Spleen (tissue), 11 donors: ENCODE measurements at regions not wholly inside any gene's neighbourhood (a gene's known extent, or its start where the extent isn't known, plus 50 kb on each side); places are given as distances from the start of the nearest gene placed in this dataset.

Experiments
- DNase-seq: peaks from one replicate; pipeline ENCODE4 v3.0.0-alpha.2; 2020
- H3K27ac ChIP-seq, 8 donors: fragments of 200-600 bp; sonication (generic) in 7 of 8; 1 replicate in 4 of 8; 2 replicates in 4 of 8; pipeline versions ENCODE4 v1.5.0 to v1.8.0; 2016 to 2021; ENCODE audit warnings: inconsistent platforms in 4 of 8, mild to moderate bottlenecking in 4 of 8, moderate library complexity in 1 of 8
- H3K27me3 ChIP-seq, 7 donors: fragments of 200-600 bp; sonication (generic) in 6 of 7; replicated peaks in 1 of 7; 1 replicate in 4 of 7; 2 replicates in 3 of 7; pipeline versions ENCODE4 v1.5.0 to v1.8.0; 2016 to 2021; ENCODE audit warnings: inconsistent platforms in 3 of 7, mild to moderate bottlenecking in 1 of 7
- H3K36me3 ChIP-seq, 6 donors: fragments of 200-600 bp; sonication (generic) in 5 of 6; 1 replicate in 4 of 6; 2 replicates in 2 of 6; pipeline versions ENCODE4 v1.5.0 to v1.8.0; 2016 to 2021; ENCODE audit warnings: inconsistent platforms in 2 of 6
- H3K4me1 ChIP-seq, 6 donors: fragments of 200-600 bp; sonication (generic) in 5 of 6; 1 replicate in 3 of 6; 2 replicates in 3 of 6; pipeline versions ENCODE4 v1.5.0 to v1.8.0; 2016 to 2021; ENCODE audit warnings: inconsistent platforms in 3 of 6
- H3K4me3 ChIP-seq, 8 donors: fragments of 200-600 bp; sonication (generic) in 7 of 8; 1 replicate in 4 of 8; 2 replicates in 4 of 8; pipeline versions ENCODE4 v1.5.0 to v1.8.0; 2016 to 2021; ENCODE audit warnings: inconsistent platforms in 4 of 8, mild to moderate bottlenecking in 4 of 8, moderate library complexity in 2 of 8
- H3K9me3 ChIP-seq, 8 donors: fragments of 200-600 bp; sonication (generic) in 7 of 8; 1 replicate in 4 of 8; 2 replicates in 4 of 8; pipeline versions ENCODE4 v1.5.0 to v1.8.0; 2016 to 2021; ENCODE audit warnings: inconsistent platforms in 4 of 8
- POLR2A ChIP-seq, 3 donors: fragments of 450-650 bp; IDR thresholded peaks; one replicate each; pipeline ENCODE4 v1.5.1; 2017; ENCODE audit warnings: antibody characterized with exemption in 3 of 3, mild to moderate bottlenecking in 1 of 3
- POLR2AphosphoS5 ChIP-seq, 3 donors: sonication (generic); formaldehyde crosslinking; IDR thresholded peaks; one replicate each; pipeline ENCODE4 v1.5.1; 2017; ENCODE audit warnings: antibody characterized with exemption in 3 of 3
- WGBS, 5 donors: extraction: QIAGEN DNeasy Blood & Tissue Kit in 3 of 5; methylation state at CpG; one replicate each; pipeline versions ENCODE4 v1.1.5 to v1.1.7; 2013 to 2018; 5-methylcytosine and 5-hydroxymethylcytosine counted together
- intact Hi-C: fragments of 100-400 bp; cut with DNase I; formaldehyde crosslinking; loops from one replicate; pipeline ENCODE4 v1.15.0; 2023; ENCODE audit warnings: low total_unique reads
- TF ChIP-seq, protein P1 (sequence below), 11 experiments: fragments of 200-600 bp in 7 of 11; fragments of 450-650 bp in 4 of 11; sonication (generic) in 4 of 11; IDR thresholded peaks in 8 of 11; conservative IDR thresholded peaks in 3 of 11; 1 replicate in 7 of 11; 2 replicates in 4 of 11; pipeline versions ENCODE4 v1.4.0 to v1.8.0; 2016 to 2021; ENCODE audit warnings: antibody characterized with exemption in 11 of 11, inconsistent platforms in 4 of 11, mild to moderate bottlenecking in 1 of 11
- donor health status: healthy with polysubstance abuse.
- donor health status: DM: no; HTN: no; CAD: no; lungs with moderate emphysema.
- donor health status: DM: no; HTN: no; CAD: no.
- donor health status: Bipolar disorder and iron deficiency.
- donor health status: healthy.
- donor health status: DM: no; HTN: no; CAD: no.
- donor health status: DM: yes; HTN: yes; CAD: no.

GRCh38 chr5:171675511-171675910 is 110.1 kb upstream of the SMIM23 start:
- no peak overlapping the region for H3K4me3 ChIP-seq
- peaks cover 0 to 11% (median 3%) of the 10 kb centered on the region in 8 donors for H3K9me3 ChIP-seq
- DNase-seq = no peak
- TF ChIP-seq POLR2AphosphoS5 (IDR thresholded peaks at IDR 0.05) = no peak
- TF ChIP-seq, protein P1, sequence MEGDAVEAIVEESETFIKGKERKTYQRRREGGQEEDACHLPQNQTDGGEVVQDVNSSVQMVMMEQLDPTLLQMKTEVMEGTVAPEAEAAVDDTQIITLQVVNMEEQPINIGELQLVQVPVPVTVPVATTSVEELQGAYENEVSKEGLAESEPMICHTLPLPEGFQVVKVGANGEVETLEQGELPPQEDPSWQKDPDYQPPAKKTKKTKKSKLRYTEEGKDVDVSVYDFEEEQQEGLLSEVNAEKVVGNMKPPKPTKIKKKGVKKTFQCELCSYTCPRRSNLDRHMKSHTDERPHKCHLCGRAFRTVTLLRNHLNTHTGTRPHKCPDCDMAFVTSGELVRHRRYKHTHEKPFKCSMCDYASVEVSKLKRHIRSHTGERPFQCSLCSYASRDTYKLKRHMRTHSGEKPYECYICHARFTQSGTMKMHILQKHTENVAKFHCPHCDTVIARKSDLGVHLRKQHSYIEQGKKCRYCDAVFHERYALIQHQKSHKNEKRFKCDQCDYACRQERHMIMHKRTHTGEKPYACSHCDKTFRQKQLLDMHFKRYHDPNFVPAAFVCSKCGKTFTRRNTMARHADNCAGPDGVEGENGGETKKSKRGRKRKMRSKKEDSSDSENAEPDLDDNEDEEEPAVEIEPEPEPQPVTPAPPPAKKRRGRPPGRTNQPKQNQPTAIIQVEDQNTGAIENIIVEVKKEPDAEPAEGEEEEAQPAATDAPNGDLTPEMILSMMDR (IDR thresholded peaks at IDR 0.05 in 8 of 11, conservative IDR thresholded peaks at IDR 0.05 in 3 of 11) = no peak
- TF ChIP-seq POLR2A (IDR thresholded peaks at IDR 0.05) = no peak
- no peaks in the 10 kb centered on the region for H3K36me3 ChIP-seq
- WGBS, 5 donors = 64 to 90% (median 76%) methylated on average over 2 of the region's 2 CpGs
- intact Hi-C loops = no loop called here
- H3K4me1 ChIP-seq = no peaks in the 10 kb centered on the region
- H3K27ac ChIP-seq = no peak overlapping the region
- peaks cover 0 to 17% (median 0%) of the 10 kb centered on the region in 7 donors for H3K27me3 ChIP-seq

DNA sequence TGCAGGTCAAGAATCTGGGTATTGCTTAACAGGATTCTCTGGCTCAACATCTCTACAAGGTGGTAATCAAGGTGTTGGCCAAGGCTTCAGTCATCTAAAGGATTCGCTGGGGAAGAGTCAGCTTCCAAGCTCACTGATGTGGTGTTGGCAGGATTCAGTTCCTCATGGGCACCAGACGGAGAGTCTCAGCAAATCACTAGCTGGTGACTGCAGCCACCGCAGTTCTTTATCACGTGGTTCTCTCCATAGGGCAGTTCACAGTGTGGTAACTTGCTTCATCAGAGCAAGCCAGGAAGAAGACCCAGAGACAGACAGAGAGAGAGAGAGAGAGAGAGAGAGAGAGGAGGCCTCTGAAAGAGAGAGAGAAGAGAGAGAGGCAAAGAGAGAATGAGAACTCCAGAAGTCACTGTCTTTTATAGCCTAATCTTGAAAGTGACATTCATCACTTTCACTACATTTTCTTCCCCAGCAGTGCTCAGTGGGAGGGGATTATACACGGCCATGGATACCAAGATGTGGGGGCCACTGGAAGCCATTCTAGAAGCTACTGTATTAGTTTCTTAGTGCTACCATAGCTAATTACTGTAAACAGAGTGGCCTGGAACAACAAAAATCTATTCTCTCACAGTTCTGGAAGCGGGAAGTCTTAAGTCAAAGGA is 109.2 kb upstream of the SMIM23 start:
- peaks cover 0 to 25% (median 0%) of the 10 kb centered on the region in 7 donors for H3K27me3 ChIP-seq
- DNase-seq = no peak
- WGBS, 5 donors = 42 to 72% (median 62%) methylated on average over 6 of the region's 6 CpGs
- H3K4me1 ChIP-seq = peaks cover 0 to 1% (median 0%) of the 10 kb centered on the region in 6 donors
- no peak overlapping the region for H3K27ac ChIP-seq
- intact Hi-C loops = no loop called here
- no peaks in the 10 kb centered on the region for H3K36me3 ChIP-seq
- no peak overlapping the region for H3K4me3 ChIP-seq
- H3K9me3 ChIP-seq = peaks cover 0 to 11% (median 3%) of the 10 kb centered on the region in 8 donors
- no peak for TF ChIP-seq POLR2A (IDR thresholded peaks at IDR 0.05)
- TF ChIP-seq POLR2AphosphoS5 (IDR thresholded peaks at IDR 0.05) = no peak
- TF ChIP-seq, protein P1 (IDR thresholded peaks at IDR 0.05 in 8 of 11, conservative IDR thresholded peaks at IDR 0.05 in 3 of 11) = no peak

- WGBS, 5 donors = 59 to 82% (median 78%) methylated on average over 1 of the region's 1 CpG
- Histone ChIP-seq H3K27ac (no peak overlapping the region), H3K9me3 (peaks cover 0 to 9% (median 3%) of the 10 kb centered on the region in 8 donors), H3K36me3 (no peaks in the 10 kb centered on the region), H3K27me3 (peaks cover 0 to 47% (median 0%) of the 10 kb centered on the region in 7 donors), H3K4me1 (peaks cover 0 to 4% (median 0%) of the 10 kb centered on the region in 6 donors), H3K4me3 (no peak overlapping the region)
- TF ChIP-seq POLR2A (IDR thresholded peaks at IDR 0.05) = no peak
- TF ChIP-seq, protein P1 (IDR thresholded peaks at IDR 0.05 in 8 of 11, conservative IDR thresholded peaks at IDR 0.05 in 3 of 11) = no peak
- no peak for TF ChIP-seq POLR2AphosphoS5 (IDR thresholded peaks at IDR 0.05)
- intact Hi-C loops = no loop called here
- no peak for DNase-seq
Measured at GRCh38 chr5:171678646-171679045, 107.0 kb upstream of the SMIM23 start.

DNA sequence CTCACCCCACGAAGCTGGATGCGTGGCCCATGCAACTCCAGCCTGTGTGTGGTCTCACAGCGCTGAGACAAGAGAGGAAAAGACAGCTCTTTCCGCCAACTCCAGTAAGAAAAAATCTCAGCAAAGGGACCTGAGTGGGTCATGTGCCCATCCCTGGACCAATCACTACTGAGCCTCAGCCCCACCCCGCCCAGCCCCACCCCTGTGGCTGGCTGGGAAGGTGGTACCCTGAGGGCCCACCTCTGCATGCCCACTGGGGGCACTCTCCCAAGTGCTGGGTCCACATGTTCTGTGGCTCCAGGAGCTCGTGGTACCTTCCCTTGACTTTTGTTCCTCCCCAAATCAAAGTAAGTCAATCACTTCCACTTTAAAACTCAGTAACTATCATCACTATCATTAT is 105.1 kb upstream of the SMIM23 start:
- Histone ChIP-seq H3K9me3 (no peaks in the 10 kb centered on the region), H3K27me3 (peaks cover 0 to 37% (median 0%) of the 10 kb centered on the region in 7 donors), H3K4me1 (peaks cover 0 to 4% (median 0%) of the 10 kb centered on the region in 6 donors), H3K4me3 (no peak overlapping the region), H3K27ac (no peak overlapping the region), H3K36me3 (no peaks in the 10 kb centered on the region)
- DNase-seq = no peak
- 86 to 93% (median 88%) methylated on average over 6 of the region's 6 CpGs for WGBS, 5 donors
- TF ChIP-seq POLR2AphosphoS5 (IDR thresholded peaks at IDR 0.05) (no peak), POLR2A (IDR thresholded peaks at IDR 0.05) (no peak)
- TF ChIP-seq, protein P1 (IDR thresholded peaks at IDR 0.05 in 8 of 11, conservative IDR thresholded peaks at IDR 0.05 in 3 of 11) = no peak
- intact Hi-C loops = no loop called here
